HG03469 (cell line): ENCODE measurements at regions not wholly inside any gene's neighbourhood (a gene's known extent, or its start where the extent isn't known, plus 50 kb on each side); places are given as distances from the start of the nearest gene placed in this dataset.

Experiments used
- ATAC-seq: cut with Tn5 transposase; IDR thresholded peaks from one replicate; pipeline ENCODE4 v1.9.1; 2021; ENCODE audit warnings: mild to moderate bottlenecking, moderate library complexity, moderate number of reproducible peaks; ENCODE audit not compliant: unreplicated experiment

DNA sequence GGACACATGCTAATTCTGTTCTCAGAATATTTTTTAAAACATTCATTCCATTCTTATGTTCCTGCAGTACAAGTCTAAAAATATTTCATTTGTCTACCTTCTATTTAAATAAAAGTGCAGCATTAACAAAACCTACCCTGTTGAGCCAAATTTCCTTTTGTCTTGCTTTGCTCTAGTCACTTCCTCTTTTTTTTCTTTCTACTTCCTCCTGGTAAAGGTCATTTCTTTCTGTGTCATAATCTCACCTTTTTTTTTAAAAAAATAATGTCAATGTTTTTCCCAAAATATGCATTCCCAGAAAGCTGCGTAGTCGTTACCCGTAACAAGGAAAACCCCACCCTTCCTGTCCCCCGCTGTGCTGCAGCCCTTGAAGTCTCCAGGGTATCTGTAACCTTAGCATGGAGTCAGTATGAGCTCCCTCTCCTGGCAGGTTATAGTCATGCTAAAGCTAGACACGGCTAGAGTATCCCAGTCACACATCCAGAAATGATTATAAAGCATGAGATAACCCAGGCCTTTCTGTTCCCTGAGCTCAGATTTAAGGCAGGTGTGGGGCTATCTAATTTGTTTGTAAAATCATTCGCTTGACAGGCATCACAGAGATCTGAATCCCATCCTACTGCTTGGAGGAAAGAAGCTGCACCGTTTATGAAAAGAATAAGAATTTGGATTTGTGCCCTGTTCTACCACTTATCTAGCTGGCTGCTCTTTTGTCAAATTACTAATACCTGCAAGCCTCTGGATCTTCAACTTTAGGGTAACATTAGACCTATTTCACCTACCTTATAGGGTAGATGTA lies 51.1 kb upstream of the EED start:
- peak; percentile 76 for ATAC-seq

DNA sequence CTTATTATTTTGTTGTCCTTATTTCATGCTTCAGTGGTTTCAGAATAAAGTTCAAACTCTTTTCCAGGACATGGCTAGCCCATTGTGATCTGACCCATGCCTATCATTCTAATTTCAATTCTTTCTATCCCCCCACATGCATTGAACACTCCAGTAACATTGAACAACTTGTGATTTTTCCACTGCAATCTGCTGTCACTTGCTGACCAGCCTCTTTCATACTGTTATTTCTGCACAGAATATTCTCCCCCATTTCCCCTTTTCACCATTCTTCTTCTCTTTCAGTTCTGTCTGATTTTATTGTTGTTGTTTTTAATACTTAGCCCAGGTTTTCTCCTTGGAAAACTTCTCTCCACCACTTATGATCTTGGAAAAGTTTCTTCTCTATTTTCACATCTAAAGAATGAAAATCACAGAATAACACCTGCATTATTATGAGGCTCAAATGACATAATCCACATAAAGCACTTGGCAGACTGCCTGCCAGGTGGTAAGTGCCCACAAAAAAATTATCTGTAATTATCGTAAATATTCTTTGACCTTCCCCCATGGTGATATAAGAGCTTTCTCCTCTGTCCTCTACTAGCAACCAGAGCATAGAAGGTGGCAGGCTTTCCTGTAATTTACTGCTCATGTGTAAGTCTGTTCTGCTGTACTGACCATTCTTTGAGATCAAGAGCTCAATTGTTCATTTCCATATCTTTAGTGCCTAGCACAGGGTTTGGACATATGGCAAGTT lies 51.9 kb upstream of the EED start:
- ATAC-seq, result no peak

DNA sequence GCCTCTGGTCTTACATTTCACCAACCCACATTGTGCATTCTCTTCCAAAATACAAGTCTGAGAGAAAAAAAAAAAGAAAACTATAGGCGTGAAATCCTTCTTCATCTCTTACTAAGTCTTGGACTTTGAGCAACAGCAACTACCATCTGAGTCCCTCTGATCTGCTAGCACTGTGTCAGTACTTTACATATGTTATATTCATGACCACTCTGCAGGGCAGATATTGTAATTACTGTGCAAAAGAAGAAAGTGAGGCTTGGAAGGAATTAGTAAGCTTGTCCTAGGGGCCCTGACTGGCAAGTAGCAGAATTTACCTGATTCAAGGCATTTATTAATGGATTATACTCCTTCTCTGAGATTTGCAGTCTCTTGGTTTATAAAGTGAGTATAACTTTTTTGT lies 52.7 kb upstream of the EED start:
- no peak for ATAC-seq

DNA sequence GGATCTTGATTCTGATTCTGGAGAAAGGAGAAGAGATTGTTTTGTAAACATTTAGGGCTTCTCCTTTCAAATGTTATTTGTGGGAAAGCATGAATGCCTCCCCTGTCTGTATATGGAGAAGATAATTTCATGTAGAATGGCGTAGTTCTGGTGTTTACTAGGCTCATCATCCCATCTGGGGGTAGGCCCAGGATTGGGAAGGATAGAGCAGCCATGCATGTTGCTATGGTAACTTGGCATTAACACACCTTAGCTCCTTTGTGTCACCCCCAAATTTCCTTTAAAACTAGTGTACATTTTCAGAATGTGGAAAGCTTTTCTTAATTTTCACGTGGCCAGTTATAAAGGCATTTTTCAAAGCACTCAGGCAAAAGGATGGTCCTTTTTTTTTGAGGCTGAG lies 57.5 kb upstream of the EED start:
- no peak for ATAC-seq

DNA sequence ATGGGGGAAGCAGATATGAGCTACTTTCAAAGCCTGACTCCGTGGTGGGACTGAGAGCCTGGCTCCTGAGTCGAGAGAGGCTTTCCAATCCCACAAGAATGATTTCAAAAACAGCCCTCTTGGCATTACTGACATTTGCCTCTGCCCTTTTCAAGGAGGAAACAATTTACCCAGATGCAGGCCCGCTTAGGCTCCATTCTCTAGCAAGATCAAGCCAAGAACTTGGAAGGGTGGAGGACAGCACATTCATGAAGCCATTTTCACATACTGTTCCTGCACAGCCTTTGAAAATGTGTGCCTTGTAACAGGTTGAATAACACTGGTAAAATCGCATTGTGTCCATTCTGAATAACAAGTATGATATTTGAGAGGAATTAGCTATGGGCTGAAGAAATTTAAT lies 58.2 kb upstream of the EED start:
- no peak for ATAC-seq

- ATAC-seq, result no peak
Observed at GRCh38 chr11:86185381-86185750, 59.2 kb upstream of the EED start.

DNA sequence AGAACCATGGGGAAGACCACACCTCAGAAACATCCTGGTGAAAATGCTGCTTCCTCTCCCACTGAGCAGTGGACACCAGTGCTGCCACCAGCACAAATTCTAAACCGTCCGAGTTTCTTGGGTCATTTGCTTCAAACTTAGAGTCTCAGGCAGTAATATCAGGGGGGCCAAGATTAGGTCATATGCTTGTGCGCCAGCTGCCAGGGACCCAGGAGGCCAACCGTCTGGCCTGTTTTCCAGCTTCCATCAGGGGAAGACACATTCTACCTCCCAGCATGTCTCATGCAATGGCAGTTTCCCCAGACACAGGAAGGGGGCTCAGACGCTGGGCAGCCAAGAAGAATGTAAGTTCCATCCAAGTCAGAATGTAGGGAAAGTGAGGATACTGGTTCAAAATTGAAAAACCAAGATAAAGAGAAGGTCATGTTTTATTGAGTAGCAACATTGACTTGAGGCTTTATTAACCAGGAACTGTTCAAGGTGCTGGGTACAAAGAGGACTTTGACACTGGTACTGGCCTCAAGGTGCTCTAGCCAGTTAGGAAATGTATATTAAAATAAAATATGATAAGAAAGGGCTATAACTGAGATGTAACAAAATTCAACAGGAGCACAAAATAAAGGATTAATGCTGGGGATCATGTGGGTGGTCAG lies 59.7 kb upstream of the EED start:
- ATAC-seq, result no peak

DNA sequence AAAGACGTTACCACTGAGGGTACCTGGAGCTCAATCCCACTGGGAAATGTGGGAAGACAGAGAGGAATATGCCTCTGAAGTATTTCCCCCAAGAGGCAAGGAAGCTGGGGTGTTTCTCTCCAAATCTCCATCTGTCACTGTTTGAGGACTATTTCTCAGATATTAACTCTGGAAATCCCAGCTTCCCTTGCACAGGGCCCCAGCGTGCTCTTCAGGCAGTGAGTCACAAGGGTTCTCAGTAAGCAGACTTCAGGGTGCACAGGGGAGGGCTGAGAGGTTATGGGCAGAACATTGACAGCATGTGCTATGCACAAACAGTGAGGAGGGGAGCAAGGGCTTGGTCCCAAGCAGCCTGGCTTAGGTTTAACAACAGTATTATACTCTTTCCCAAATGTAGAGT lies 60.9 kb upstream of the EED start:
- no peak for ATAC-seq

GRCh38 chr11:86182976-86183584 lies 61.5 kb upstream of the EED start:
- peak; percentile 56 for ATAC-seq

GRCh38 chr11:86181379-86181778 lies 63.2 kb upstream of the EED start:
- ATAC-seq, result no peak

- ATAC-seq, result no peak
Observed at GRCh38 chr11:86180851-86181250, 63.7 kb upstream of the EED start.

DNA sequence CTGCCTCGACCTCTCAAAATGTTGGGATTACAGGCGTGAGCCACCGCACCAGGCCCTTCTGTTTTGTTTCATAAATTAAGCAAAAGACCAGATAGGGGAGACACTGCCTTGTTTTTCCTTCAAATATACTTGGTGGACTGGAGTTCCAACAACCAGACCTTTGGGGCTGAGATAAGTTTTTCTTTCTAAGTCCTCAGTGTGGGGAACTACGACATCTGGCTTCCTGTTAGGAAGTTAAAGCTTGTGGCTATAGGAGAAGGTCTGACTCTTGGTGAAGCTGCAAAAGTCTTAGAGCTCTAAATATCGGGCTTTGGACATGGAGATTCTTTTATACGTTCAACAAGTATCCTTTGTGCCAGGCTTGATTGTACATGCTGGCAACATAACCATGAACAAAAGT lies 64.1 kb upstream of the EED start:
- ATAC-seq, result no peak

GRCh38 chr11:86179646-86180064 lies 64.9 kb upstream of the EED start:
- ATAC-seq, result no peak

- no peak for ATAC-seq
Observed at GRCh38 chr11:86177302-86177701, 67.3 kb upstream of the EED start.

DNA sequence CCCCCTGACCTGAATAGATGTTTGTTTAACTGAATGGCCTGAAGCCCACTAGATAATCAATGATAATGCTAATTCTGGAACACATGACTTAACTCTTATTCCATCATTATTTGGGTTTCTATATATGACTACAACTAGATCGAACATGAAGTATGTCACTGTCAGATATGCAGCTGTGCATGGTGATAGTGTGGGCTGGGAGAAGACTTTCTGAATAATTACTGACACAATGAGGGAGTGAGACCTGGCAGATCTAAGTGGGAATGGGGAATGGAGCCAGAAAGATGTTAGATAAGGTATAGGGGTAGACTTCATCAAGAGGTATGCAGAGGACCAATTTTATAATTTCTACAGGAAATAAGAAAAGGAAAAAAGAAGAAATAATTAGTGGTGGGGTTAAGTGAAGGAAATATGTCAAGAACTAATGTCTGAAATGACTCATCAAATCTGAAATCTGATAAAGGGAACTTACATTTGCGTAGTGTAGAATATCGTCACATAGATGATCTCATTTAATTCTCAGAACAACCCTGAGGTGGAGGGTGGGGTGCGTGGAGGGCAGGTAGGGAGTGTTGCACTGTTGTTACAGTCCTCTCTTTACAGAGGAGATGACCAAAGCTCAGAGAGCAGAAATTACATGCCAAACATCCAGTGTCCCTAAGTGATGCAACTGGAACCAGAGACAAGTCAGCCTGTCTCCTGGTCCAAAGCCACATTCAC lies 68.2 kb upstream of the EED start:
- peak; percentile 86 for ATAC-seq

- ATAC-seq, result no peak
Observed at GRCh38 chr11:86175626-86176025, 68.9 kb upstream of the EED start.

DNA sequence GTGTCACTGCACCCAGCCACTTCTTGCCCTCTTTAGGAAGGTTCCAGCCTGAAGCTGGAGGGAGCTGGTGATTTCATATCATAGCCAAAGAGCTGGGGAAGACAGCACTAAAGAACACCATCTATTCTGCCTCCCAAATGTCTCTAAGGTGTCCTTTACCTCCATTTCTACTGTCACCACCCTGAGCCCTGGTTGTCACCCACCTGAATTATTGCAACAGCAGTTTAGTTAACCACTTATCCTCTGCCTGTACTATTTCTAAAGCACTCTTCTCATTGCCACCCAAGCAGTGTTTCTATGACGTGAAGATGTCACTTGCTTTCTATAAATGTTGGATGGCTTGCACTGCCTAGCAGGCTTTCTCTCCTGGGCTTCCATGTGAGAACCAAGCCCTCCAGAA lies 69.4 kb upstream of the EED start:
- ATAC-seq, result no peak

GRCh38 chr11:86174101-86175046 lies 70.2 kb upstream of the EED start:
- ATAC-seq, result no peak

- ATAC-seq, result no peak
Observed at GRCh38 chr11:86172894-86173293, 71.7 kb upstream of the EED start.

GRCh38 chr11:86171627-86172026 lies 72.9 kb upstream of the EED start:
- no peak for ATAC-seq
